CD4-positive, alpha-beta T cell treated with Interleukin-6 at 100 ng/mL for 8 hours (primary cell): ENCODE measurements at regions not wholly inside any gene's neighbourhood (a gene's known extent, or its start where the extent isn't known, plus 50 kb on each side); places are given as distances from the start of the nearest gene placed in this dataset.

Source experiments
- DNase-seq: peaks from one replicate; pipeline ENCODE4 v3.0.0-alpha.2; 2020; ENCODE audit warnings: mixed read lengths, low spot score

DNA sequence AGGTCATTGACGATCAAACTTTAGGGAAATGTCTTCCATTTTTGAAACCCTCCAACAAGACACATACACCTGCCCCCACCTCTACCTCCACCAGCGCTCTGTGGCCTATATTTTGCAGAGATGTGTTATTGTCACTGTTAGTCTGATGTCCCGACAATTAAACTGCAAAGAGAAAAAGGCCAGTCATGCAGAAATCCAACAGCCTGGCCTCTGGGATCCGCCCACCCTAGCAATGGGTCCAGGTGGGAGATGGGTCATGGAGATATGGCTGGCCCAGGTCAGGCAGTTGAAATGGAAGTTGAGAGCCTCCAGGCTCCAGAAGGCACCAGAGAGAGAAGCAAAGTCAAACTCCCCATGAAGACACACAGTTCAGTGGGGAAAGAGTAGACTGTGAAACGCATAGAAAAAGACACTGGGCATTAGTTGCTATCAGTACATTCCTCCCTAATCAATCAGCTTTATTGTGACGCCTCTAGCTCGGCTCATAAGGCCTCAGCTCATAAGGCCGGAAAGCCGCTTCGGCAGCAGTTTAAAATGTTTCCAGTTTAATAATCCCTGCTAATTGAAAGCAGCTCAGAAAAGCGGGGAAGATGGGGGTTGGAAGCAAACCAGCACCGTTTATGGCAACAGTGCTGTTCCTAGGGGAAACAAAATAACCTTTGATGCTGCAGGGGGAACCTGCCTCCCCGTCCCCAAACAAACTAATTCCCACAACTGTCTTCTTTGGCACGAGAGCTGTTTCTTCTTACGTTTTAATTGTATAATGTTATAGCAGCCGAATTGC lies 239.7 kb upstream of the ZNF507 start:
- no peak for DNase-seq

DNA sequence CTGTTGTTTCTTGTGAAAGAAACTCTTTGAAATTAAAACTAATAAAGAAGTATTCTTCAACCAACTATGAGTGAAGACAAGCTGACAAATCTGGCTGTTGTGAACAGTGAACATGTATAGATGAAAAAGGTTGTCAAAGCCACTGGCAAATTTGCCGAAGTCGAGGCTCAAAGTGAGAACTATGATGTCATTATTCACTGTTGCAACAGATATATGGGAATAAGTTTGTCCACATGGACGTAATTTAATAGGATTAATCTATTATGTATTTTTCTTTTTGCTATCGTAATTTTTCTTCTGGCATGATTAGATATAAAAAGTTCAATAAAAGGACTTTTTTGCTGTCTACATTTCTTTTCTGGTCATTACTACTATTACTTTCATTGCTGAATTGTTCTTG lies 223.2 kb upstream of the ZNF507 start:
- no peak for DNase-seq

DNA sequence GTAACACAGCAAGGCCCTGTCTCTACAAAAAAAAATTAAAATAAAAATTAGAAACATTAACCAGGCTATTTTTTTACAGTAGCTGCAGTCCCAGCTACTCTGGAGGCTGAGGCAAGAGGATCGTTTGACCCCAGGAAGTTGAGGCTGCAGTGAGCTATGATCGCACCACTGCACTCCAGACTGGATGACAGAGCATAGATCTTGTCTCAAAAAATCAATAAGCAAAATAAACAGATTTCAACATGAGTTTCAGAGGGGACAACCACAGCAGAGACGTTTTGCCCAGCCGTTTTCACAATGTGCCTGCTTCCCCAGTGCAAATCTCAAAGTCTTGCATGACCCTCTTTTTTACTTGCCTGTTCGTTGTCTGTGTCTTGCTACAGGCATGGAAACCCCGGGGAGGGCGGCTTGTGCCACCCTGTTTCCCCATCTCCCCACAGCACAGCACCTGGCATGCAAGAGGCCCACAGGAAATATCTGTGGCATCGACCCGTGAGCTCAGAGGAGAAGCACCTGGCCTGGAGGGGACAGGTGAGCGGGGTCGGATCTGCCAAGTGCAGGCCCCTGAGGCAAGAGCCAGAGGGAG lies 222.0 kb upstream of the ZNF507 start:
- no peak for DNase-seq

DNA sequence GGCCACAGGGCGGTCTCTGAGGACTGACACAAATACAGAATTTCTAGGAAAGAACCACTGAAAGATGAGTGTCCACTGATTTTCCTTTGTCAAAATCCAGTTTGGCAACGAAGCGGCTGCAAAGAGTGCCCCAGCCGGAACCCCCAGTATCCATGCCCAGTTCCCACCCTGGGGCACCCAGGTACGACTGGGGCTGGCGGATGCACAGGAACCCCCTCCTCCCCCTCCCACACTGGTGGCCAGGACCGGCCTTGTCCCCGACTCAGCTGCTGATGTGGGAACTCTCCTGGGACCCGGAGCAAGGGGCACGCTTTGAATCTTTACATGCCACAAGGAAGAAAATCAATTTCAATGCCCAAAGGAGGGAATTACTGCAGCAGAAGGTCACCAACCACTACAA lies 220.8 kb upstream of the ZNF507 start:
- DNase-seq = no peak

DNA sequence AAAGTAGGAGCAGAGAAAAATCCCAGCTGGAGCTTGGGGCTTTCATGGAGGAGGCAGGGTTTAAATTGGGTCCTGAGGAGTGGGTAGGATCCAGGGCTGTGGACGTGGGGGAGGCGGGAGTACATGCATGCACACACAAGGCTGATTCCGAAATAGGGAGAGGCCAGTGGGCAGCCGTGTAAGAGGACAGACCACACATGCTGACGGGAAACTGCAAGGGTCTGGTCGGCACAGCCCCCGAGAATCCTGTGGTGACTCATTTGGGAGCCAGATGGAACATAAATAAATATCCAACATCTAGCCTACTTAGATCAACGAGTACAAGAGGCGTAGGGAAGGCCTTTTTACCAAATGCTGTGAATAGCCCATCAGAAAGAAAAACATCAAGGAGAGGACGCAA lies 216.3 kb upstream of the ZNF507 start:
- no peak for DNase-seq

DNA sequence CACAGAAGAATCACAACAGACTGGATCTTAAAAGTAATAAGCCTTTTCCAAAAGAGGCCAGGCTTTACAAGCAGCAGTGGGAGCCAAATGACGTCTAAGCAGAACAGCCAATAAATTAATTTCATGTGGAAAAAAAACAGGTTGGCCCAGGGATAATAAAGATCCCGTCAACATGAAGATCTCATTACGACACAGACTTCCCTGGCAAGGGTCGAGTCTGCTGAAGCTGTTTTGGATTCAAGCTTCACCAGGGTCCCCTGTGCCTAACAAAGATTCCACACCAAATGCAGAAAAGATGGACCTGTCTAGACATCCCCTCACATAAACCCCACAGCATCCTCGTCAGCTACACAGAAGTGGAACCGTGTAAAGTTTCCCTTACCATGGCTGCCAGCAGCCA lies 215.1 kb upstream of the ZNF507 start:
- DNase-seq = no peak

DNA sequence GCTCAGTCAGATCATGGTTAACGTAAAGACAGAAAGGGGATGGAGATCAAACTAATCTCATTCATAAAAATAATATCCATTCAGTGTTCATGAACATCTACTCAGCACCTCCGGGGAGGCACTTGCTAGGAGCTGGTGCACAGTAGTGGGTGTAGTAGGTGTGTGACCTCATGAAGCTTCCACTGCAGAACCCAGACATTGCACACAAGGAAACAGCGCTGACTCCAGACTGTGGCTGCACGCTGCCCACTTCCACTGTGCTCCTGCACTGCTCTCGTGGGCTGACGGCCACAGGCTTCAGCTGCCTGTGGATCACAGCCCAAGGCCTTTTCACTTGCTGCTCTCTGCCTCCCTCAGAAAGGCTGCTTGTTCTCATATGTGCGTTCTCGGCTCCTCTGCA lies 214.4 kb upstream of the ZNF507 start:
- no peak for DNase-seq

DNA sequence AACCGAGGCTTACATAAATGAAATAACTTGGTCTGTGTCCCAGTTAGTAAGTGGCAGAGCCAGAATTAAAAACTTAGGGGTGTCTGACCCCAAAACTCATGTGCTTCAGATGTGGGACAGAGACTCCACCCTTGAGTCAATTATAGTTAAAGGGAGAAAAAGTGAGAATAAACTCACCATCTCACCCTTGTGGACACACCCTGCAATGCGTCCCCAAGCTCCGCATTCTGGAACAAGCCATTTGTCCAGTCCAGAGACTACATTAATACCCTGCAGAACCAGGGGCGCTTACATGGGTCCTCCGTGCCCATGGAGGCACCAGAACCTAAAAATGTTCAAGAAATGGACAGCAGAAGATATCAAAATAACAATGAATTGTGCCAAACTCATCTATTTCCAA lies 207.0 kb upstream of the ZNF507 start:
- no peak for DNase-seq

DNA sequence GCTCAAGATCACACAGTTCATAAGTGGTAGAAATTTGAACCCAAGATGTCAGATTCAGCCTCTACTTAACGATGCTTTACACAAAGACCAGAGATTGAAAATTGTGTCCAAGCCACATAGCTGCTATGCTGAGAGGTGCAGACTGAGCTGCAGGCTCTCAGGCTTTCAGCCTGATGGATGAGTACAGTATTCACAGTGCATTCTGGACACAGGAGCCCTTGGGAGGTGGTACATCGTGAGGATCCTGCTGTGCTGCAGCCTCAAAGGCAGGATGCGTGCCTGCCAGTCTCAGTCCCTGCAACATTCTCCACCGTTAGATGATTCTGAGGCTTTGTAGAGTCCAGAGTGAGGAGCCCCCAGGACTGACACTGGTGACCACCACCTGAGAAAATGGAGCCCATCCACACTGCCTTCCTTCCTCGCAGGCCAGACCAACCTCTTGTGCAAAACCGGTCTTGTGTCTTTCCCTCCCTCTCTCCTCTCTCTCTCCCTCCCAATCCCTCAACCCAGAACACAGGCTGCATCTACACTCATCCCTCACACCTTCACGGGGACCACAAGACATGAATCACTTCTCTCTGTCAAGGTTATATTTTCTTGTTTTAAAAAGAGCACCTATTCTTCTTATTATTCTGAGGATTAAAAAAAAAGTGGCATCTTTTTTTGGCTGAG lies 203.4 kb upstream of the ZNF507 start:
- DNase-seq = no peak

DNA sequence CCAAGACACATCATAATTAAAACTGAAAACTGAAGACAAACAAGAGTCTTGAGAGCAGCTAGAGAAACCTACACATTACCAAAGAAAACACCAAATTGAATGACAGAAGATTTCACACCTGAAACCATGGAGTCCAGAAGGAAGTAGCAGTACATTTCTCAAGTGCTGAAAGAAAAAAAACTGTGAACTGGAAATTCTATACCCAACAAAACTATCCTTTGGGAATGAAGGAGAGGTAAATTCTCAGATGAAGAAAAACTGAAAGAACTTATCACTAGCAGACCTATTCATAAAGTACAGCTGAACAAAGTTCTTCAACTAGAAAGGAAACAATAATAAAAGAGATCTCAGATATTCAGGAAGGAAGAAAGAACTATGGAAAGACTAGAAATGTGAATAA lies 198.7 kb upstream of the ZNF507 start:
- DNase-seq = no peak

DNA sequence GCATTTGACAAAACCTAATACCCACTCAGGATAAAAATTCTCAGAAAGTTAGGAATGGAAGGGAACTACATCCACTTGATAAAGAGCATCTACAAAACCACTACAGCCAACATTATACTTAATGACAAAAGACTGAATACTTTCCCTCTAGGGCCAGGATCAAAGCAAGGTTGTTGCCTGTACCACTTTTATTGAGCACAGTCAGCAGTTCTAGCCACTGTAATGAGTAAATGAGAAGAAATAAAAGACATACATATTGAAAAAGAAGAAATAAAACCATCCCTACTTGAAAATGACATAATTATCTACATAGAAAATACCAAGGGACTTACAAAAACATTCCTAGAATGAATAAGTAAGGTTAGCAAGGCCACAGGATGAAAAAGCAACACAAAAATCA lies 194.8 kb upstream of the ZNF507 start:
- DNase-seq = no peak

DNA sequence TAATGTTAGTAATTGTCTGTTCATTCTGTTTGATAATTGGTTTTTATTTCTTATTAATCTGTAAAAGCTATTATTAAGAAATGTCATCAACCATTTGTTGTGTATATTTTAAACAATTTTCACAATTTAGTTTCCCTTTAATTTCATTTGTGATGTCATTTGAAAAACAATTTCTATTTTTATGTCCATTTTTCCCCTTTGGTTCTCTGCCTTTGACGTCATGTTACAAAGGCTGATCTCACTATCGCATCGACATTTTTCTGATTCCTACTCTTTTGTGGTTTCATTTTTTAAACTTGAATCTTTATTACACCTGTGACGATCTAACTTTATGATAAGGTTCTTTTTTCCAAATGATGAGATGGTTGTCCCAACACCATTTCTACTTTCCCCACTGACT lies 191.0 kb upstream of the ZNF507 start:
- no peak for DNase-seq

DNA sequence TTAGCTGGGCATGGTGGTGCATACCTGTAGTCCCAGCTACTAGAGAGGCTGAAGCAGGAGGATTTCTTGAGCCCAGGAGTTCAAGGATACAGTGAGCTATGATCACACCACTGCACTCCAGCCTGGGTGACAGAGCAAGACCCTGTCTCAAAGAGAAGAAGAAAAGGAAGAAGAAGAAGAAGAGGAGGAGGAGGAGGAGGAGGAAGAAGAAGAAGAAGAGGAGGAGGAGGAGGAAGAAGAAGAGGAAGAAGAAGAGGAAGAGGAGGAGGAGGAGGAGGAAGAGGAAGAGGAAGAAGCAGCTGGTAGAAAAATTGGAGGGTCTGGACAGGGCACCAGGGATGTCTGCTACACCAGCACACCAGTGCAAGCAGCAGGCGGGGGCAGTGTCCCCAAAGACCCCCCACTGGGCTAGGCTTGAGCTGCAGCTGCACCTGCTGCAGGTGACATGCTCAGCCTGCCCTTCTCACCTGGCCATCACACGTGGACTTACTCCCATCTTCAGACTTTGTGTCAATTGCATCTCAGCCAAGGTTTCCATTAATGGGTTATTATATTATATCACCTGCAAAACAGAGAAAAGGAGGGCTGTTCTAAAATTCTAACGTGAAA lies 180.9 kb upstream of the ZNF507 start:
- DNase-seq = no peak

DNA sequence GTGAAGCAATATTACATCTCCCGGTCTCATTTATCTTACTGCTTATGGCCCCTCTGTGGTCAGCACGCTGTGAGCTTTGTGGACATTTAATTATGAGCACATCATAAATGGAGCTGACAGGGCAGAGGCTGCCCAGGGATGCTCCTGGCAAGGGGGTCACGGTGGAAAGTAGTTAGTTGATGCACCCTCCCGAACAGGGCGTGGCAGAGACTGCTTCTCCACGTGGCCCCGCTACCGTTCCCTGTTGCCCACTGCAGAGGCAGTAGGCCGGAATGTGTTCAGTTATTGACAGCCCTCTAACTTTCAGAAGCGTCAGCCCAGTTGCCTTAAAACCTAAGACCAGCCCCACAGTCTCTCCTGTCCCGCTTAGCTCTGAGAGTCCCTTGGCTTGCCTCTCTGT lies 180.3 kb upstream of the ZNF507 start:
- no peak for DNase-seq

DNA sequence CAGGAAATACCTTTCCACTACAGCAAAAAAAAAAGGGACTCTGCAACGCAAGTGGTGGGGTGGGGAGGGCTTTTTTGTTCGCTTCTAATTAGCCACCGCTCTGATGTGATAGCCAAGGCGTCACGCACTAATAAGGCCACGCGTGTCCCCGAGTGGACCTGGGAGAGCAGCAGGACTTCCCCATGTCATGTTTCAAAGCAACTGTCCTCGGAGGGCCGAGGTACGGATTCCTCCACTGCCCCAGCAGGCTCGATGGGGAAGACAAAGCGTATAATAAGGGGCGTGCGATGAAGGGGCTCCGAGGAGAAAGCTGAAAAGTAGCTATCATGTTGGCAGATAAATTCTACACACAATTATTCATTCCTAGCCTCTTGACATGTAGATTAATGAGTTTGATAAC lies 179.7 kb upstream of the ZNF507 start:
- no peak for DNase-seq

DNA sequence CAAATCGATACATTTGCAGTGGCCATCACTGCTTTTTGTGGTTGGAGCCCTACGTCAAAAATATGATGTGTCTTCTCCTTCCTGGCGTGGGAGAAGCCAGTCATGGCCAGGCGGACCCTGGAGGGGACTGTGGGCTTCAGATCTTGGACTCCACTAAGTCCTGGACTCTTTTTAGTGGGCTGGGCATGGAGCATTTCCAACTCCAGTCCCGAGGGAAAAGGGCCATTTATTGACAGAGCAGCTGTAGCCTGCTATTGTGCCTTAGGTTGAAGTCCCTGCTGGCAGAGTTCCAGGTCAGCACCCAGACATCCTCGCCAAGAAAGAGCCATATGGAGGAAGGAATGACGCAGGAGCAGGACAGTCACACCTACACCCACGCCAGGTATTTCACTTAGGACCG lies 179.2 kb upstream of the ZNF507 start:
- no peak for DNase-seq

DNA sequence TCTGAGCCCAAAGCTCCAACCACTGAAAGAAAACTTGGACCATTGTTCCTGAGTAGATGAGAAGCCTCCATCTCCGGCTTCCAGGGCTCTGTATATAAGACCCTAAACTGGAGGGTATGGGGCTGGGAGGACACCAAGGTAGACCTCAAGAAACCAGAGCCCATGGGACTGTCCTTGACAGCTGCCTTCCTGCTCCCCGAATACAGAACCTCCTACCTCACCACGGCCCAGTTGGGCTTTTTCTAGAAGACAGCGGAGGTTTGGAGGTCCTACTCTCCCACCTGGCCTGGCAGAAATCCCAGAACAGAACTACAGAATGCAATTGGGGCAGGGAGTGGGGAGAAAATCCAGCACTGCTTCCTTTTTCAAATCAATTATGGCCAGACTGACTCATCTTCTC lies 177.3 kb upstream of the ZNF507 start:
- no peak for DNase-seq

DNA sequence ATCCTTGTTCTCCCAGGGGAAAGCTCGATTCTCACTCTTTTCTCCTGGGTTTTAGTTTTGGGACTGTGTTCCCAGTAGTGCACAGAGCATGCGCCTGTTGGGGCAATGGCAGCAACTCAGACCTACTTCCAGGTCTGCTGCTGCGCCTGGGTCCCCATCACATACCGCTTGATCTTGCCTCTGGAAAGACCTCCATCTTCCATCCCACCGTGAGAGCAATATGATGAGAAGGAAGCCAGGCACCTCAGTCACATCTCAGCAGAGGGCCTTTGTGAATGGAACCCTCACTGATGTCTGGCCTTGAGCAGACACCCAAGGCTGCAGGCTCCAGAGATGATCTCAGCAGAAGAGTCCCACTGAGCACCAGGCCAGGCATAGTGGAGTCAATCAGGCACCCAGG lies 176.8 kb upstream of the ZNF507 start:
- DNase-seq = no peak

DNA sequence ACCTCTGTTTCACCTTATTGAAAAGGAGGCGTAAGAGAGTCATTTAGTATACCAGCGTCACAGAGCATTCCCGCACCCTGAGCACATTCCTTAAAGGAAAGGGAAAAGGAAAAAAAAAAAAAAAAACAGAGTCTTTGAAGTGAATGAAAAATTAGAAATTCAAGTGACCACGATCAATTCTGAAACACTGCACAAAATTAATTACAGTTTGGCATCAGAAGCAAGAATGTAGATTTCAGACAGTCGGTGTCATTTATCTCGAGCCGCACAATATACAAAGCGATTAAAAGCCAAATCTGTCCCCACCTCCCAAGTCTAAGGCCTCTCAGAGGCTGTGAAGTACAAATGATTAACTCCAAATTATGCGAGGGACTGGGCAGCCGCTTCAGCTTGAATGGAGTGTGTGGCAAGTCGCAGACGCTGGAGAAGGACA lies 173.7 kb upstream of the ZNF507 start:
- DNase-seq = no peak

DNA sequence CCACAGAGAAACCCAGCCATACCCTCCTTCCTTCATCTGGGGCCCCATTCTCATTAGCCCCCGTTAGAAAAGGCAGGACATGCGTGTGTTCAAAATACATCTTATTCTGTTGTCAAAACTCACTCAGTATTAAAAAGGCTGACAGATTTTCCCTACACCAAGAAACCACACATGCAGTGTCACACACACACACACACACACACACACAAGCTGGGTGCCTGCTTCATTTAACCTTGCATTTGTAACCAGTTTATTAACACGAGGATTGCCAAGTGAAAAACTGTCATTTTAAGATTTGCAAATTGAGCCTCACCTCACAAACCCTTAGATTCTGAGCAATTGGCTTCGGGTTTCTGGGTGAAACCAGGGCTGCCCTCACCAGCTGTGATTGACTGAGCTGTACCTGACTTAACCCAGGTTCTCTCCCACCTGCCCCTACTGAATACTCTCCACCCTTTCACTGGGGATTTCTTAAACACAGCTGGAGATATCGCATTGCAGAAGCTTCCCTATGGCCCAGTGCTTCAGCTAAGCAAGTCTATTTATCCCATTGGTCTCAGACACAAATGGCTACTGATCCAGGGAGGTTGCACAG lies 172.7 kb upstream of the ZNF507 start:
- DNase-seq = no peak

DNA sequence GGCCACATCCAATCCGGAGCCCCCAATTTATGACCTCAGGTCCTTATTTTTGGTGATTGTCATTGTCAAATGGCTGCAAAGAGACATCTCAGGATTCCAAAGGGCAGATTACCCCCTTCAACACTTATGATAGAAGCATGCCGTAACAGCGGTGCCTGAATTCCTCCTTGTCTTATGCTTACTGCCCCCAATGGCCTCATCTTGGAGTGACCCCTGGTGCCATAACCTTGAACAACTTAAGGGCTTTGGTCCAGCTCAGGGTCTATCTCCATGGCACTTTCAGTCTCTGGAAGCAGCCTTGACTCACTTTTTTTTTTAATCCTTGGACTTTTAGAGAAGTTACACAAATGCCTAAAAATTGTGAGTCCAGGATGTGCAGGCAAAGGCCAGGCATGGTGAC lies 171.6 kb upstream of the ZNF507 start:
- no peak for DNase-seq

DNA sequence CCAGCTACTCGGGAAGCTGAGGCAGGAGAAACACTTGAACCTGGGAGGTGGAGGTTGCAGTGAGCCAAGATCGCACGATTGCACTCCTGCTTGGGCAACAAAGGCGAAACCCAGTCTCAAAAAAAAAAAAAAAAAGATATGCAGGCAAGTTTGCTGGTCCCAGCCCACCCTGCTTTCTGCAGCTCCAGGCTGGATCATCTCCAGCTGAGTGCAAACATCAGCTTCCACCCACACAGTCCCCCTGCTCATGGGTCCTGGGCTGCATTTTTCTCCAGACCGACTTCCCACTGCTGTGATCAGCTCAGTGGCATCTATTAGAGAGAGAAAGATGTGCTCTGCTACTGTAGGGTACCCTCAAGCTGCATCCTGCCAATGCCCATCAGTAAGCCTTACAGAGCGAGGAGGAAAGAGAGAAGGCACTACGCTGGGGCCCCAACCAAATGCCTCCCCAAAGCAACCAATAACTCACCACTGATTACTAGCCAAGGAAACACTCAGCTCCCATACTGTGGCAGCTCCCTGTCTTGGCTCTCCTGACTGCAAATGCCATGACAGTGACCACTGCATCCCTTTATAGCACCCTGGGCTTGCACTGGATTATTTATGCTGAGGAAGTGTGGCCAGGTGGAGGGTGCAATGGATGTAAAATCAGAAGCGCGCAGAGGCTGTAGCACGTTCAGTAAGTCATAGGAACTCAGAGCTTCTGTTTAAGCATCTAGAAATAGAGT lies 170.9 kb upstream of the ZNF507 start:
- DNase-seq = no peak
